CD14-positive monocyte (primary cell): ENCODE measurements at regions not wholly inside any gene's neighbourhood (a gene's known extent, or its start where the extent isn't known, plus 50 kb on each side); places are given as distances from the start of the nearest gene placed in this dataset.

ENCODE experiments used
- DNase-seq, 3 donors: peaks; one replicate each; pipeline ENCODE4 v3.0.0-alpha.2; 2011 to 2022
- H2AFZ ChIP-seq: 2 replicates; pipeline ENCODE4 v1.6.0; 2012; ENCODE audit warnings: mild to moderate bottlenecking, low read depth, low read length, inconsistent platforms; ENCODE audit not compliant: insufficient read depth, poor library complexity, severe bottlenecking
- H3K27ac ChIP-seq, 2 donors: 1 replicate in 1 of 2; 2 replicates in 1 of 2; pipeline ENCODE4 v1.5.1; 2012 to 2013; ENCODE audit warnings: low read length in 2 of 2, control low read depth in 1 of 2, inconsistent platforms in 1 of 2, low read depth in 1 of 2, mild to moderate bottlenecking in 1 of 2
- H3K27me3 ChIP-seq, 2 donors: one replicate each; pipeline versions ENCODE4 v1.6.0 to v1.6.1; 2011 to 2013; ENCODE audit warnings: low read length in 2 of 2; ENCODE audit not compliant: control insufficient read depth in 2 of 2, insufficient read depth in 2 of 2
- H3K36me3 ChIP-seq, 2 donors: replicated peaks in 1 of 2; 1 replicate in 1 of 2; 2 replicates in 1 of 2; pipeline versions ENCODE4 v1.5.1 to v1.6.1; 2012 to 2013; ENCODE audit warnings: low read length in 2 of 2, control low read depth in 1 of 2, inconsistent platforms in 1 of 2, mild to moderate bottlenecking in 1 of 2; ENCODE audit not compliant: insufficient read depth in 2 of 2, control insufficient read depth in 1 of 2
- H3K4me1 ChIP-seq, 2 donors: 1 replicate in 1 of 2; 2 replicates in 1 of 2; pipeline versions ENCODE4 v1.5.1 to v1.6.1; 2012 to 2013; ENCODE audit warnings: low read length in 2 of 2, control low read depth in 1 of 2, inconsistent platforms in 1 of 2, mild to moderate bottlenecking in 1 of 2, moderate library complexity in 1 of 2; ENCODE audit not compliant: insufficient read depth in 2 of 2, control insufficient read depth in 1 of 2
- H3K4me2 ChIP-seq: replicated peaks from 2 replicates; pipeline ENCODE3; 2012; ENCODE audit warnings: low read length, moderate library complexity, mild to moderate bottlenecking; ENCODE audit not compliant: poor library complexity, severe bottlenecking; ENCODE audit errors: extremely low read depth
- H3K4me3 ChIP-seq, 3 experiments: fragments of 200-600 bp in 1 of 3; sonication (generic) in 1 of 3; replicated peaks in 1 of 3; 1 replicate in 2 of 3; 2 replicates in 1 of 3; pipeline ENCODE4 v1.5.1; 2011 to 2013; ENCODE audit warnings: low read length in 3 of 3, mild to moderate bottlenecking in 3 of 3, control low read depth in 2 of 3, low read depth in 2 of 3, inconsistent platforms in 1 of 3, moderate library complexity in 1 of 3
- H3K79me2 ChIP-seq: 2 replicates; pipeline ENCODE4 v1.6.0; 2012; ENCODE audit warnings: mild to moderate bottlenecking, control low read depth, inconsistent platforms, low read length, moderate library complexity; ENCODE audit not compliant: insufficient read depth
- H3K9ac ChIP-seq: 2 replicates; pipeline ENCODE4 v1.6.0; 2017; ENCODE audit warnings: low read length, mild to moderate bottlenecking; ENCODE audit not compliant: insufficient read depth, poor library complexity, severe bottlenecking
- H3K9me3 ChIP-seq, 2 donors: replicated peaks in 1 of 2; 1 replicate in 1 of 2; 2 replicates in 1 of 2; pipeline versions ENCODE4 v1.5.1 to v1.6.1; 2012 to 2013; ENCODE audit warnings: low read length in 2 of 2, control low read depth in 1 of 2; ENCODE audit not compliant: control insufficient read depth in 1 of 2, insufficient read depth in 1 of 2
- H4K20me1 ChIP-seq: 2 replicates; pipeline ENCODE4 v1.6.0; 2012; ENCODE audit warnings: mild to moderate bottlenecking, low read length, control low read depth, moderate library complexity; ENCODE audit not compliant: insufficient read depth
- H3K27ac Mint-ChIP-seq, 7 donors: one replicate each; pipeline ENCODE4 v1.8.0; 2020; ENCODE audit warnings: mild to moderate bottlenecking in 7 of 7, mixed read lengths in 7 of 7, moderate library complexity in 6 of 7, inconsistent platforms in 2 of 7
- H3K27me3 Mint-ChIP-seq, 3 donors: one replicate each; pipeline ENCODE4 v1.8.0; 2021 to 2022; ENCODE audit warnings: low read depth in 3 of 3, mild to moderate bottlenecking in 3 of 3, mixed read lengths in 3 of 3, moderate library complexity in 3 of 3, inconsistent platforms in 1 of 3
- H3K36me3 Mint-ChIP-seq, 2 donors: one replicate each; pipeline ENCODE4 v1.8.0; 2020; ENCODE audit warnings: mixed read lengths in 2 of 2, inconsistent platforms in 1 of 2, mild to moderate bottlenecking in 1 of 2
- H3K4me1 Mint-ChIP-seq: one replicate; pipeline ENCODE4 v1.8.0; 2020; ENCODE audit warnings: mild to moderate bottlenecking, mixed read lengths
- H3K4me3 Mint-ChIP-seq, 2 donors: one replicate each; pipeline ENCODE4 v1.8.0; 2020; ENCODE audit warnings: mild to moderate bottlenecking in 2 of 2, mixed read lengths in 2 of 2, moderate library complexity in 1 of 2
- H3K9me3 Mint-ChIP-seq, 7 donors: one replicate each; pipeline ENCODE4 v1.8.0; 2020 to 2022; ENCODE audit warnings: mixed read lengths in 7 of 7, mild to moderate bottlenecking in 6 of 7, moderate library complexity in 6 of 7, inconsistent platforms in 2 of 7
- CTCF ChIP-seq: fragments of 200-600 bp; IDR thresholded peaks from one replicate; pipeline ENCODE4 v1.8.0; 2022; ENCODE audit warnings: antibody characterized with exemption, mild to moderate bottlenecking
- WGBS: methylation state at CpG from one replicate; pipeline ENCODE4 v1.1.5; 2013; ENCODE audit warnings: missing lambda C conversion rate; ENCODE audit not compliant: insufficient coverage; 5-methylcytosine and 5-hydroxymethylcytosine counted together
- intact Hi-C, 2 donors: fragments of 100-400 bp; cut with micrococcal nuclease; formaldehyde crosslinking; loops; one replicate each; pipeline versions ENCODE4 v1.15.0 to v1.15.1; 2023

- Mint-ChIP-seq H3K27me3 (peaks cover 0 to 3% (median 2%) of the 10 kb centered on the region in 3 donors), H3K4me1 (peaks cover 12% of the 10 kb centered on the region), H3K4me3 (no peak overlapping the region), H3K36me3 (no peaks in the 10 kb centered on the region), H3K9me3 (no peaks in the 10 kb centered on the region), H3K27ac (no peak overlapping the region)
- Histone ChIP-seq H3K4me3 (no peak overlapping the region), H3K27ac (no peak overlapping the region), H2AFZ (no peak overlapping the region), H3K36me3 (no peaks in the 10 kb centered on the region), H3K4me1 (peaks cover 0 to 2% of the 10 kb centered on the region in 2 donors), H3K79me2 (no peaks in the 10 kb centered on the region), H3K27me3 (no peaks in the 10 kb centered on the region), H4K20me1 (no peaks in the 10 kb centered on the region), H3K4me2 (no peak overlapping the region), H3K9me3 (no peaks in the 10 kb centered on the region), H3K9ac (no peak overlapping the region)
- no peak for DNase-seq
- WGBS: no CpG with 5 or more reads among the region's 3 CpGs
- no peak for TF ChIP-seq CTCF
- intact Hi-C loops: no loop called here
These were observed 353.6 kb upstream of the TNRC6C start for GRCh38 chr17:77604973-77605313.

GRCh38 chr17:77606146-77606864, 352.2 kb upstream of the TNRC6C start:
- DNase-seq: no peak
- H2AFZ ChIP-seq: no peak overlapping the region
- WGBS: 96% methylated on average over 12 of the region's 12 CpGs
- TF ChIP-seq CTCF: no peak
- no peak overlapping the region for H3K4me3 Mint-ChIP-seq
- H3K27me3 ChIP-seq: no peaks in the 10 kb centered on the region
- H3K27ac ChIP-seq: no peak overlapping the region
- intact Hi-C loops: no loop called here
- peaks cover 16% of the 10 kb centered on the region for H3K4me1 Mint-ChIP-seq
- no peaks in the 10 kb centered on the region for H3K9me3 Mint-ChIP-seq
- no peak overlapping the region for H3K27ac Mint-ChIP-seq
- no peaks in the 10 kb centered on the region for H3K9me3 ChIP-seq
- H3K9ac ChIP-seq: no peak overlapping the region
- no peaks in the 10 kb centered on the region for H4K20me1 ChIP-seq
- no peaks in the 10 kb centered on the region for H3K79me2 ChIP-seq
- no peaks in the 10 kb centered on the region for H3K36me3 Mint-ChIP-seq
- peaks cover 11 to 14% of the 10 kb centered on the region in 2 donors for H3K4me1 ChIP-seq
- H3K4me3 ChIP-seq: no peak overlapping the region
- no peaks in the 10 kb centered on the region for H3K36me3 ChIP-seq
- H3K4me2 ChIP-seq: no peak overlapping the region
- peaks cover under 1 to 2% (median 2%) of the 10 kb centered on the region in 3 donors for H3K27me3 Mint-ChIP-seq
